SK-N-SH treated with all-trans-retinoic acid at 6 μM for 48 hours (cell line): ENCODE measurements at regions not wholly inside any gene's neighbourhood (a gene's known extent, or its start where the extent isn't known, plus 50 kb on each side); places are given as distances from the start of the nearest gene placed in this dataset.

Source experiments
- ATAC-seq: fragments of 200-7000 bp; cut with Tn5 transposase; 3 replicates; pipeline ENCODE4 v1.9.1; 2020; ENCODE audit warnings: mild to moderate bottlenecking, moderate library complexity
- ARNTL ChIP-seq: fragments of 450-650 bp; formaldehyde crosslinking; IDR thresholded peaks from 2 replicates; pipeline ENCODE4 v1.5.0; 2020; ENCODE audit warnings: low read depth, mild to moderate bottlenecking, moderate library complexity, borderline replicate concordance
- BACH2 ChIP-seq: fragments of 250-450 bp; sonication (Bioruptor Pico); IDR thresholded peaks from 2 replicates; pipeline ENCODE4 v1.9.0; 2021; ENCODE audit warnings: mild to moderate bottlenecking, borderline replicate concordance
- CSDC2 ChIP-seq: fragments of 250-450 bp; sonication (Bioruptor Pico); IDR thresholded peaks from 2 replicates; pipeline ENCODE4 v1.5.0; 2020; ENCODE audit warnings: mild to moderate bottlenecking, moderate library complexity
- CSRNP3 ChIP-seq: fragments of 250-450 bp; sonication (Bioruptor Pico); IDR thresholded peaks from 2 replicates; pipeline ENCODE4 v1.5.1; 2021; ENCODE audit warnings: mild to moderate bottlenecking, moderate library complexity
- ESRRG ChIP-seq: fragments of 250-450 bp; sonication (Bioruptor Pico); IDR thresholded peaks from 2 replicates; pipeline ENCODE4 v1.6.1; 2021; ENCODE audit warnings: mild to moderate bottlenecking
- ISL1 ChIP-seq: fragments of 250-450 bp; sonication (Bioruptor Pico); IDR thresholded peaks from 2 replicates; pipeline ENCODE4 v2.1.2; 2022; ENCODE audit warnings: mild to moderate bottlenecking, moderate library complexity
- OSR1 ChIP-seq: fragments of 250-450 bp; sonication (Bioruptor Pico); IDR thresholded peaks from 2 replicates; pipeline ENCODE4 v1.8.0; 2022; ENCODE audit warnings: moderate library complexity, mild to moderate bottlenecking, inconsistent platforms
- PPARA ChIP-seq: fragments of 250-450 bp; sonication (Bioruptor Pico); IDR thresholded peaks from 2 replicates; pipeline ENCODE4 v1.5.0; 2020; ENCODE audit warnings: mild to moderate bottlenecking, borderline replicate concordance
- RARB ChIP-seq: fragments of 250-450 bp; sonication (Bioruptor Pico); IDR thresholded peaks from 2 replicates; pipeline ENCODE4 v1.8.0; 2021; ENCODE audit warnings: mild to moderate bottlenecking, moderate library complexity
- SNAI2 ChIP-seq: fragments of 250-450 bp; sonication (Bioruptor Pico); IDR thresholded peaks from 2 replicates; pipeline ENCODE4 v1.5.0; 2020; ENCODE audit warnings: mild to moderate bottlenecking, moderate library complexity
- TCF4 ChIP-seq: fragments of 250-450 bp; sonication (Bioruptor Pico); IDR thresholded peaks from 2 replicates; pipeline ENCODE4 v1.8.0; 2021; ENCODE audit warnings: mild to moderate bottlenecking, moderate library complexity, borderline replicate concordance
- TOX ChIP-seq: fragments of 250-450 bp; sonication (Bioruptor Pico); IDR thresholded peaks from 2 replicates; pipeline ENCODE4 v1.8.0; 2021; ENCODE audit warnings: mild to moderate bottlenecking, moderate library complexity, borderline replicate concordance
- TSHZ2 ChIP-seq: fragments of 250-450 bp; sonication (Bioruptor Pico); IDR thresholded peaks from 2 replicates; pipeline ENCODE4 v1.5.0; 2020; ENCODE audit warnings: mild to moderate bottlenecking, moderate library complexity
- ZFP3 ChIP-seq: fragments of 250-450 bp; sonication (Bioruptor Pico); IDR thresholded peaks from 2 replicates; pipeline ENCODE4 v1.5.0; 2020; ENCODE audit warnings: mild to moderate bottlenecking, moderate library complexity
- ZFP30 ChIP-seq: fragments of 450-650 bp; formaldehyde crosslinking; IDR thresholded peaks from 2 replicates; pipeline ENCODE4 v1.5.0; 2022; ENCODE audit warnings: mild to moderate bottlenecking, moderate library complexity
- ZNF565 ChIP-seq: fragments of 450-650 bp; formaldehyde crosslinking; conservative IDR thresholded peaks from 2 replicates; pipeline ENCODE4 v1.5.0; 2020; ENCODE audit warnings: low read depth, mild to moderate bottlenecking, moderate library complexity
- ZNF70 ChIP-seq: fragments of 450-650 bp; formaldehyde crosslinking; IDR thresholded peaks from 2 replicates; pipeline ENCODE4 v1.5.0; 2020; ENCODE audit warnings: mild to moderate bottlenecking, moderate library complexity
- ZNF8 ChIP-seq: fragments of 450-650 bp; formaldehyde crosslinking; IDR thresholded peaks from 2 replicates; pipeline ENCODE4 v1.5.0; 2020; ENCODE audit warnings: mild to moderate bottlenecking, moderate library complexity
- TF ChIP-seq, protein P1 (sequence below): fragments of 250-450 bp; sonication (Bioruptor Pico); IDR thresholded peaks from 2 replicates; pipeline ENCODE4 v1.5.1; 2020; ENCODE audit warnings: low read depth, mild to moderate bottlenecking, moderate library complexity
- TF ChIP-seq, protein P2 (sequence below): fragments of 250-450 bp; sonication (Bioruptor Pico); IDR thresholded peaks from 2 replicates; pipeline ENCODE4 v1.8.0; 2021; ENCODE audit warnings: low read depth, mild to moderate bottlenecking, moderate library complexity, borderline replicate concordance

GRCh38 chr13:44814836-44815235 is 174.4 kb downstream of the NUFIP1 start:
- no peak for ATAC-seq
- TF ChIP-seq ARNTL (CRISPR knock-in tag): no peak
- no peak for TF ChIP-seq ZNF565 (CRISPR knock-in tag)
- TF ChIP-seq, protein P1, sequence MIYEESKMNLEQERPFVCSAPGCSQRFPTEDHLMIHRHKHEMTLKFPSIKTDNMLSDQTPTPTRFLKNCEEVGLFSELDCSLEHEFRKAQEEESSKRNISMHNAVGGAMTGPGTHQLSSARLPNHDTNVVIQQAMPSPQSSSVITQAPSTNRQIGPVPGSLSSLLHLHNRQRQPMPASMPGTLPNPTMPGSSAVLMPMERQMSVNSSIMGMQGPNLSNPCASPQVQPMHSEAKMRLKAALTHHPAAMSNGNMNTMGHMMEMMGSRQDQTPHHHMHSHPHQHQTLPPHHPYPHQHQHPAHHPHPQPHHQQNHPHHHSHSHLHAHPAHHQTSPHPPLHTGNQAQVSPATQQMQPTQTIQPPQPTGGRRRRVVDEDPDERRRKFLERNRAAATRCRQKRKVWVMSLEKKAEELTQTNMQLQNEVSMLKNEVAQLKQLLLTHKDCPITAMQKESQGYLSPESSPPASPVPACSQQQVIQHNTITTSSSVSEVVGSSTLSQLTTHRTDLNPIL (CRISPR knock-in tag): no peak
- TF ChIP-seq ZNF70 (CRISPR knock-in tag): no peak
- no peak for TF ChIP-seq CSDC2 (CRISPR knock-in tag)
- no peak for TF ChIP-seq TCF4
- no peak for TF ChIP-seq ZFP30

GRCh38 chr13:44814161-44814560 is 175.1 kb downstream of the NUFIP1 start:
- ATAC-seq: no peak
- TF ChIP-seq ZFP3 (CRISPR knock-in tag) (no peak), ESRRG (no peak), TCF4 (no peak), TSHZ2 (CRISPR knock-in tag) (no peak), PPARA (CRISPR knock-in tag) (no peak)

DNA sequence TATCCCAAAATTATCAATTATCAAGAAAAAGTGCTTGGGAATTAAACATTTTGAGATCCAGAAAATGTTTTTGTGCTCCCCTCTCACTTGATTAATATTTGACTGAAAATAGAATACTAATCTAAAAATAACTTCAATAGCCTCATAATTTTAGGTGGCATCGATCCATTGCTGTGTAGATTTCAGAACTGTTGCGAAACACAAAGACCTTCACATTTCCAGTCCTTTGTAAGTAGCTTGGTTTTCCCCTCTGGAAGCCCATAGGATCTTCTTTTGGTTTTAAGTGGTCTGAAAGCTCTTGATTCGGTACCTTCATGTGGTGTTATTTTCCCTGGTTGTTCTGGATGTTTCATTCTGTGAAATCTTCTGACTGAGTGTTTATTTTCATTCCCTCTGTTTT is 176.5 kb downstream of the NUFIP1 start:
- no peak for ATAC-seq
- TF ChIP-seq TSHZ2 (CRISPR knock-in tag) (no peak), ZFP3 (CRISPR knock-in tag) (no peak), ZNF70 (CRISPR knock-in tag) (no peak), RARB (no peak), CSDC2 (CRISPR knock-in tag) (no peak), OSR1 (CRISPR knock-in tag) (no peak), TOX (no peak), TCF4 (no peak), SNAI2 (no peak), ISL1 (no peak), BACH2 (CRISPR knock-in tag) (no peak), CSRNP3 (CRISPR knock-in tag) (no peak), ZNF8 (CRISPR knock-in tag) (no peak)
- TF ChIP-seq, protein P2, sequence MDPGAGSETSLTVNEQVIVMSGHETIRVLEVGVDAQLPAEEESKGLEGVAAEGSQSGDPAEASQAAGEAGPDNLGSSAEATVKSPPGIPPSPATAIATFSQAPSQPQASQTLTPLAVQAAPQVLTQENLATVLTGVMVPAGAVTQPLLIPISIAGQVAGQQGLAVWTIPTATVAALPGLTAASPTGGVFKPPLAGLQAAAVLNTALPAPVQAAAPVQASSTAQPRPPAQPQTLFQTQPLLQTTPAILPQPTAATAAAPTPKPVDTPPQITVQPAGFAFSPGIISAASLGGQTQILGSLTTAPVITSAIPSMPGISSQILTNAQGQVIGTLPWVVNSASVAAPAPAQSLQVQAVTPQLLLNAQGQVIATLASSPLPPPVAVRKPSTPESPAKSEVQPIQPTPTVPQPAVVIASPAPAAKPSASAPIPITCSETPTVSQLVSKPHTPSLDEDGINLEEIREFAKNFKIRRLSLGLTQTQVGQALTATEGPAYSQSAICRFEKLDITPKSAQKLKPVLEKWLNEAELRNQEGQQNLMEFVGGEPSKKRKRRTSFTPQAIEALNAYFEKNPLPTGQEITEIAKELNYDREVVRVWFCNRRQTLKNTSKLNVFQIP (CRISPR knock-in tag): no peak
